GM23248 (cell line): ENCODE measurements at regions not wholly inside any gene's neighbourhood (a gene's known extent, or its start where the extent isn't known, plus 50 kb on each side); places are given as distances from the start of the nearest gene placed in this dataset.

Experiments
- EZH2 ChIP-seq: fragments of 200-600 bp; sonication (generic); IDR thresholded peaks from 2 replicates; pipeline ENCODE4 v1.6.1; 2018; ENCODE audit warnings: antibody characterized with exemption, mild to moderate bottlenecking; ENCODE audit not compliant: insufficient read depth, poor library complexity, severe bottlenecking
- EZH2phosphoT487 ChIP-seq: fragments of 200-600 bp; sonication (generic); IDR thresholded peaks from 2 replicates; pipeline ENCODE4 v1.6.1; 2018; ENCODE audit warnings: antibody characterized with exemption, moderate library complexity, mild to moderate bottlenecking, low read depth; ENCODE audit not compliant: insufficient read depth

GRCh38 chr4:111556141-111556781 lies 589.0 kb upstream of the FAM241A start:
- TF ChIP-seq EZH2 (no peak), EZH2phosphoT487 (no peak)
